Subcutaneous abdominal adipose tissue (tissue), 5 donors: ENCODE measurements at regions not wholly inside any gene's neighbourhood (a gene's known extent, or its start where the extent isn't known, plus 50 kb on each side); places are given as distances from the start of the nearest gene placed in this dataset.
"Not testable (repeated sequence)": the region's sequence is repeated elsewhere in the genome, so short reads cannot be mapped to it uniquely, and the experiment has no call there.

Experiments used
- H3K27ac ChIP-seq: one replicate; pipeline ENCODE4 v1.7.0; 2013; ENCODE audit warnings: low read depth, mild to moderate bottlenecking, inconsistent platforms, low read length, moderate library complexity
- H3K27me3 ChIP-seq, 5 donors: one replicate each; pipeline ENCODE4 v1.7.0; 2013; ENCODE audit warnings: low read length in 5 of 5, inconsistent platforms in 1 of 5; ENCODE audit not compliant: control insufficient read depth in 5 of 5, insufficient read depth in 4 of 5
- H3K36me3 ChIP-seq, 5 donors: one replicate each; pipeline ENCODE4 v1.7.0; 2013; ENCODE audit warnings: low read length in 5 of 5; ENCODE audit not compliant: control insufficient read depth in 5 of 5, insufficient read depth in 5 of 5
- H3K4me1 ChIP-seq, 5 donors: one replicate each; pipeline ENCODE4 v1.7.0; 2013; ENCODE audit warnings: low read length in 5 of 5, mild to moderate bottlenecking in 3 of 5, moderate library complexity in 1 of 5; ENCODE audit not compliant: control insufficient read depth in 5 of 5, insufficient read depth in 5 of 5
- H3K4me3 ChIP-seq, 5 donors: one replicate each; pipeline ENCODE4 v1.7.0; 2013; ENCODE audit warnings: low read length in 5 of 5, low read depth in 1 of 5
- H3K9ac ChIP-seq, 5 donors: one replicate each; pipeline ENCODE4 v1.7.0; 2013; ENCODE audit warnings: low read length in 5 of 5, mild to moderate bottlenecking in 4 of 5, moderate library complexity in 3 of 5
- H3K9me3 ChIP-seq, 5 donors: one replicate each; pipeline ENCODE4 v1.7.0; 2013; ENCODE audit warnings: low read length in 5 of 5; ENCODE audit not compliant: control insufficient read depth in 5 of 5
- donor health status: healthy.
- donor health status: healthy.
- donor health status: healthy.
- donor health status: healthy.
- donor health status: healthy.

GRCh38 chr6:112955743-112956142 is 608.6 kb downstream of the RFPL4B start:
- H3K9me3 ChIP-seq, H3K27me3 ChIP-seq, H3K36me3 ChIP-seq, H3K27ac ChIP-seq, H3K9ac ChIP-seq, H3K4me3 ChIP-seq: not testable (repeated sequence)
- peaks cover 0 to 11% (median 5%) of the 10 kb centered on the region in 5 donors for H3K4me1 ChIP-seq

- Histone ChIP-seq H3K9me3 (peaks cover 0 to 2% (median 0%) of the 10 kb centered on the region in 5 donors), H3K4me1 (peaks cover 0 to 11% (median 5%) of the 10 kb centered on the region in 5 donors), H3K27ac (no peak overlapping the region)
Measured at GRCh38 chr6:112956696-112957535, 609.8 kb downstream of the RFPL4B start.

GRCh38 chr6:112957536-112957916 is 610.4 kb downstream of the RFPL4B start:
- H3K9ac ChIP-seq: no peak overlapping the region
- H3K27me3 ChIP-seq: no peaks in the 10 kb centered on the region
- no peak overlapping the region for H3K4me3 ChIP-seq
- H3K4me1 ChIP-seq: peaks cover 0 to 11% (median 5%) of the 10 kb centered on the region in 5 donors
- H3K27ac ChIP-seq: no peak overlapping the region
- H3K36me3 ChIP-seq: no peaks in the 10 kb centered on the region
- peaks cover 0 to 2% (median 0%) of the 10 kb centered on the region in 5 donors for H3K9me3 ChIP-seq

More at GRCh38 chr6:112956696-112957535, 609.8 kb downstream of the RFPL4B start:
- no peaks in the 10 kb centered on the region for H3K36me3 ChIP-seq
- H3K4me3 ChIP-seq: no peak overlapping the region
- H3K27me3 ChIP-seq: no peaks in the 10 kb centered on the region
- H3K9ac ChIP-seq: no peak overlapping the region

GRCh38 chr6:112960130-112960529 is 613.0 kb downstream of the RFPL4B start:
- H3K36me3 ChIP-seq, H3K9me3 ChIP-seq, H3K27me3 ChIP-seq, H3K4me3 ChIP-seq, H3K9ac ChIP-seq, H3K27ac ChIP-seq: not testable (repeated sequence)
- H3K4me1 ChIP-seq: peaks cover 0 to 11% (median 5%) of the 10 kb centered on the region in 5 donors

GRCh38 chr6:112967974-112968373 is 620.8 kb downstream of the RFPL4B start:
- no peaks in the 10 kb centered on the region for H3K36me3 ChIP-seq
- no peak overlapping the region for H3K4me3 ChIP-seq
- peaks cover 0 to 3% (median 0%) of the 10 kb centered on the region in 5 donors for H3K9me3 ChIP-seq
- H3K27me3 ChIP-seq: no peaks in the 10 kb centered on the region
- no peak overlapping the region for H3K27ac ChIP-seq
- H3K4me1 ChIP-seq: no peaks in the 10 kb centered on the region
- H3K9ac ChIP-seq: no peak overlapping the region

- H3K4me3 ChIP-seq: no peak overlapping the region
- no peaks in the 10 kb centered on the region for H3K4me1 ChIP-seq
- peaks cover 0 to 3% (median 0%) of the 10 kb centered on the region in 5 donors for H3K9me3 ChIP-seq
- no peak overlapping the region for H3K9ac ChIP-seq
- H3K27ac ChIP-seq: no peak overlapping the region
- no peaks in the 10 kb centered on the region for H3K36me3 ChIP-seq
- H3K27me3 ChIP-seq: no peaks in the 10 kb centered on the region
Measured at GRCh38 chr6:112971651-112972050, 624.5 kb downstream of the RFPL4B start.

GRCh38 chr6:112974931-112975330 is 627.8 kb downstream of the RFPL4B start:
- not testable (repeated sequence) for H3K9ac ChIP-seq, H3K36me3 ChIP-seq, H3K27ac ChIP-seq, H3K4me1 ChIP-seq, H3K27me3 ChIP-seq, H3K9me3 ChIP-seq, H3K4me3 ChIP-seq

- not testable (repeated sequence) for H3K4me3 ChIP-seq, H3K9ac ChIP-seq, H3K36me3 ChIP-seq, H3K27ac ChIP-seq, H3K9me3 ChIP-seq, H3K27me3 ChIP-seq
- peaks cover 0 to 13% (median 5%) of the 10 kb centered on the region in 5 donors for H3K4me1 ChIP-seq
Measured at GRCh38 chr6:112976579-112976978, 629.4 kb downstream of the RFPL4B start.

DNA sequence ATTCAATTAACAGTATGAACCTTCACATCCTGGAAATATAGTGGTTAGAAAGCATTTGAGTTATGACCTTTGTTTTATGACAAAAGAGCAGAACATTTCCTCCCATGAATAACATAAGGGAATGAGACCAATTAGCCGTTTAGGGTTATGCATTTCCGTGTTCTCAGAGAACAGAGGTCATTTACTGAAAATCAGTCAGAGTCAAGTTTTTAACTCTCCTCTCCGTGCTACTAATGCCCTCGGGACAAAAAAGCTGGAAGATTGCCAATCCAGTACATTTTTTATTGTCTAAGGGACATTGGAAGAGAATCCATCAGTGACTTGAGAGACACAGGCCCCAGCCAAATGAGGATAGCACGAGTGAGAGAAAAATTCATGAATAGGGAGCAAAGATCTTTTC is 632.7 kb downstream of the RFPL4B start:
- Histone ChIP-seq H3K9me3 (no peaks in the 10 kb centered on the region), H3K4me3 (no peak overlapping the region), H3K27ac (no peak overlapping the region), H3K36me3 (no peaks in the 10 kb centered on the region), H3K9ac (no peak overlapping the region), H3K4me1 (peaks cover 0 to 15% (median 9%) of the 10 kb centered on the region in 5 donors), H3K27me3 (no peaks in the 10 kb centered on the region)

DNA sequence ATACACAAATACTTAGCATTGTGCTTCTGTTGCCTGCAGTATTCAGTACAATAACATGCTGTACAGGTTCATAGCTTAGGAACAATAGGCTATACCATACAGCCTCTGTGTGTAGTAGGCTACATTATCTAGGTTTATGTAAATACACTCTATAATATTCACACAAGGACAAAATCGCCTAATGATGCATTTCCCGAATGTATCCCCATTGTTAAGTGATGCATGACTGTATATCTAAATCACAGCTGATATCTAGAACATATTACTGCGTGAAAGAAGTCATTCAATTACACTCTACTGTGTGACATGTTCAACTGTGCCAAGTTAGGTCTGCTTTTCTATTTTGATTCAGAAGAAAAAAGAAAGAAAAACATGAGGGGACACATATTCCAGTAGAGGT is 633.5 kb downstream of the RFPL4B start:
- no peak overlapping the region for H3K4me3 ChIP-seq
- H3K27me3 ChIP-seq: no peaks in the 10 kb centered on the region
- H3K36me3 ChIP-seq: no peaks in the 10 kb centered on the region
- no peak overlapping the region for H3K27ac ChIP-seq
- no peaks in the 10 kb centered on the region for H3K9me3 ChIP-seq
- peaks cover 0 to 15% (median 9%) of the 10 kb centered on the region in 5 donors for H3K4me1 ChIP-seq
- H3K9ac ChIP-seq: no peak overlapping the region
